ENCODE measurements at regions not wholly inside any gene's neighbourhood (a gene's known extent, or its start where the extent isn't known, plus 50 kb on each side); places are given as distances from the start of the nearest gene placed in this dataset.

- DNase-seq, result no peak
Measured at GRCh38 chr2:145026456-145027455, 506.8 kb upstream of the ZEB2 start.

- no peak for DNase-seq
Measured at GRCh38 chr2:145025382-145025781, 505.5 kb upstream of the ZEB2 start.

GRCh38 chr2:145023334-145023934, 503.5 kb upstream of the ZEB2 start:
- DNase-seq, result no peak

DNA sequence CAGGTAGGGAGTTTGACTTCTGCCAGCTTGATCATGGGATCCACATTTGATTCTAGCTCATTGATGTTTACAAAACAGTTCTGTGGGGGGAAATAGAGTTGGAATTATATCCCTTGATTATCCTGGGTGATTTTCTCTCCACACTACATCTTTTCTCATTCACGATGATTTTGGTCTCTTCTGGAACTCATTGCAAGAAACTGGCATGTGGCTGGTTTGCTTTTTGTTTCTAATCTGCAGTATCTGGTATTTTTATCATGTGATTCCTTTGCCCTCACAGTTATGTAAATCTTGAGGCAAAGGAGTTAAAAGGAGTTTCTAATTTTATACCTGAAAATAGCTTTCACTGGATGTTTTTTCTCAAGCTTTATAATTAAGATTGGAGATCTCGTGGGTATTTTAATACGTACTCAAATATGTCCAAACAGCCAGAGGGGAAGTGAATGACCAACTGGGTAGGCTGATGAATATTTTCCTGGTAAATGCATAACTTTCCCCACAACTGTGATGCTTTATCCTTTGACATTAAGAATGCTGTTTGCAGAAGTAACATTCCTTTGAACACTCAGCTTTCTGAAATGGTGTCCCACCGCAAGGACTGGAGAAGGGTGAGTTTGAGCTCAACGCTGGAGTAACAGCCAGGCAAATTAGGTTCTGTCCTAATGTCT, 502.9 kb upstream of the ZEB2 start:
- DNase-seq, result no peak

DNA sequence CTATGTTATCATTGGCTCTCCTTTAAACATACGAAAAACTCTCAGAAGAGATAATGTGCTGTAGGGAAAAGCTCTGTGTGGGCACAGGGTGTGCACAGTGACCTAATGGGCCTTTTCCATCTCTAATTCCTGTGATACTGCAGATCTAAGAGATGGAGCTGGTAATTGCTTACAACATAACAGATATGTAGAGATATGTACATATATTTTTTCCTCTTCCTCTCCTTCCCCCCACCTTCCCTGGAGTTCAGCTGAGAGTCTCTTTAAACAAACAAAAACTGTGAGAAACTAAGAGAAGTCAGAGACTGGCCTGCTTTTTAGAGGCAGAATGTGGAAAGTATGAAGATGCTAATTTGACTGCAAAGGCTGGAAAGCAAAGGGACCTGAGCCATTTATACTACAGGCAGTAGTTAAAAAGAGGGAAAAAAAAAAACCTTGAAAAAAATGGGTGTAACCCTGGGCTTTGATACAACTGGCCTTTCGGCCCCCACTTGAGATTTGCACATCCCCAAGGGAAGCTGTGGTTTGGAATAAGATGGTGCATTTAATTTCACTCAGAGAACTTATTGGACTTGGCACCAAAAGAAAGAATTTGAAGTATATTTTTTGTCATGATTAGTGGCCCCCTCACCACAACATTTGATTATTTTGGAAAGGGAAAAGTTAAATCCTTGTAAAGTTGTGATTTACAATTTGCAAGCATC, 502.2 kb upstream of the ZEB2 start:
- no peak for DNase-seq

DNA sequence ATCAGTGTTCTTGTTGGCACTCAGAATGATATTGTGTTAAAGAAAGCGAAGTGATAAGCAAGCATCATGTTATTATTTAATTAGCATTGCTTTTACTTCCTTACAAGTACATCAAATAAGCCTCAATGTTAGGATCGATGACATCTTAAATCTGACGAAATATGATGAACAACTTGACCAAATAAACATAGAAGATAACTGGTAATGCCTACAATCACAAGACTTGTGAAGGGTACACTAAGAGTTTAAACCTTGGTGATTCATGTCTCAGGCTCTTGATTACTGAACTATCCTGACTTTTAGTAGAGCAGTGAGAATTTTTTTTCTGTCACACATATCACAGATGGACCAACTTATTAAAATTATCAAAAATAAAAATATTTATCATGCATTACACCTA, 500.8 kb upstream of the ZEB2 start:
- DNase-seq, result no peak

GRCh38 chr2:145020139-145020538, 500.2 kb upstream of the ZEB2 start:
- no peak for DNase-seq

DNA sequence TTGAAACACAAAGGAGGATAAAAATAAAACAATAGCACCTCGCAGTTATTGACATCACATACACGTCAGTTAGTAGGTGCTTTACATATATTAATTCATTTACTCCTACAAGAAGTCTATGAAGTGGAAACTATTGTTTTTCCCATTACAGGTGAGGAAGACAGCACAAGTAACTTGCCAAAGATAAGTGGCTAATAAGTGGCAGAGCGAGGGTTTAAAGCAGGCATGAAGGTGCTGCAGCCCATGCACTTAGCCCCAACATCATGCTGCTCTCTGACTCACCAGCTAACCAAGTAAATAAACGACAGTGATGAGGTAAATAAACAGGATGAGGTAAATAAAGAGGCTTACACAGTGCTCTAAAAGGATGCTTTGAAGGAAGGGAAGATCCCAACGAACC, 498.6 kb upstream of the ZEB2 start:
- DNase-seq, result no peak

DNA sequence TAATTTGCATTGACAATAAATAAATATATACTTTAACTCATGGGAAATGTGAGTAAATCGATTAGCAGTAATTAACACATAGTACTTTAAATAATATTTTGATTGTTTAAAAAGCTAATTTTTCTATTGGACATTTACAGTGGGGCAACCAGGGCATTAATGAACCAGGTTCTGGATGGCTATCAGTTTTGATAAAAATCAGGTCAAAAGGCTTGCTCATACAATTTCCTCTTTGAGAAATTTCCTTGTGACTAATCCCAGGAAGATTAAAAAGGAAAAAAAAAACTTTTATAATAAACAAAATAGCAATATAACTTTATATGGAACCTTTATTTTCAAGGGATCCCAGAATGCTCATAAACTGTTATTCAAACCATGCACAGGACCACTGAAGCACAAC, 497.2 kb upstream of the ZEB2 start:
- DNase-seq, result no peak

- DNase-seq, result no peak
Measured at GRCh38 chr2:145016711-145017110, 496.8 kb upstream of the ZEB2 start.

- DNase-seq, result no peak
Measured at GRCh38 chr2:145015561-145015960, 495.6 kb upstream of the ZEB2 start.

- no peak for DNase-seq
Measured at GRCh38 chr2:145012806-145013205, 492.9 kb upstream of the ZEB2 start.

DNA sequence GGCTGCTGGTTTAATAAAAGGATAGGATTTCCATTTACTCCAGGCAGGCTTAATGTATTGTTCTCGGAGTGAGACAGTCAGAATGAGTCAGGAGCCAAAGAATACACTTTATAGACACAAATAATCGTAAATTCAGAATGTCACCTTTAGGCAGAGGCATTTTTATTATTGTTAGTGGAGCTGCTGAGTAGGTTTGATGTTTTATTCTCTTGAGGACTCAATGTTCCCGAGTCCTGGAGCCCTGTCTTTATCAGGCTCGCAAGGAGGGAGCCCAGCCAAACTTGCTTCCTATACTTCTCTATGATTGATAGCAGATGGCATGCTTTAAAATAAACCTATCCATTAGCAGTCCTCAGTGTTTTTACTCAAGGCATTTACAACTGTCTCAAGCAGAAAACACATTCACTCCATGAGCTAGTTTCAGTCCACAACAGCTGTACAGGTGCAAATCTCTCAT, 492.3 kb upstream of the ZEB2 start:
- DNase-seq, result no peak

DNA sequence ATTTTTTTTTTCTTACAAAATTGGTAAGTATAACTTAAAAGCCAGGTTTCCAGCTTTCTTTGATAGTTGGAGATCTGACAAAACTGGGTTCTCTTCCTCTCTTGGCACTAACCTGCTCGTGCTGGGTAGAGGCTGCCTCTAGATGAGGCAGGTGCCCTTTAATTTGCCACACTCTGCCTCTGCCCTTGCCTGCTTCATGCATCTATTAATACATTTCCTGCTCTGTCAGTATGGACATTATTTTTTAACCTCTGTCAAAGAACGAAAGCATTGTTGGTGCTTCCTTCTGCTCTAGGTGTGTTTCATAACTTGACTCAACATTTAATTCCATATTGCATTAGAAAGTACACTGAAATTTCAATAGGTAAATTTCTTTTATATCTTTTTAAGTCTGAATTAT, 490.7 kb upstream of the ZEB2 start:
- DNase-seq, result no peak

DNA sequence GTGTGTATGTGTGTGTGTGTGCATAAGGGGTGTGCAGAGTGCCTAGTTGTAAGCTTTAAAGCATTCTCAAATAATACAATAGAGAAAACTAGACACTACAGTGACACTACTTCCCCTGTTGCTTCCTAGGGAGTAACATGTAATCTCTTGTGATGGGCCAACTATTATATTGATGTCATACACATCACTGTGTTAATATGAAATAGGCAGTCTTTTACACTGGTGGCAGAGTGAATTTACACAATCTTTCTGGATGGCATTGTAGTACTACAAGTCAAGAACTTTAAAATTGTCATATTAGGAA, 488.0 kb upstream of the ZEB2 start:
- DNase-seq, result no peak

GRCh38 chr2:145007093-145007959, 487.4 kb upstream of the ZEB2 start:
- no peak for DNase-seq

DNA sequence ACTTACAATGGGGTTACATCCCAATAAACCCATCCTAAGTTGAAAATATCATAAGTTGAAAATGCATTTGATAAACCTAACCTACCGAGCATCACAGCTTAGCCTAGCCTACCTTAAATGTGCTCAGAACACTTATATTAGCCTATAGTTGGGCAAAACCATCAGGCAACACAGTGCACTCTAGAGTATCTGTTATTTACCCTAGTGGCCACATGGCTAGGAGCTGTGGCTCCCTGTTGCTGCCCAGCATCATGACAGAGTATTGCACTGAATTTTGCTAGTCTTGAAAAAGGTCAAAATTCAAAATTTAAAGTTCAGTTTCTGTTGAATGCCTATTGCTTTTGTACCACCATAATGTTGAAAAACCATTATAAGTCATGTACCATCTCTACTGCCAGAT, 482.7 kb upstream of the ZEB2 start:
- no peak for DNase-seq

DNA sequence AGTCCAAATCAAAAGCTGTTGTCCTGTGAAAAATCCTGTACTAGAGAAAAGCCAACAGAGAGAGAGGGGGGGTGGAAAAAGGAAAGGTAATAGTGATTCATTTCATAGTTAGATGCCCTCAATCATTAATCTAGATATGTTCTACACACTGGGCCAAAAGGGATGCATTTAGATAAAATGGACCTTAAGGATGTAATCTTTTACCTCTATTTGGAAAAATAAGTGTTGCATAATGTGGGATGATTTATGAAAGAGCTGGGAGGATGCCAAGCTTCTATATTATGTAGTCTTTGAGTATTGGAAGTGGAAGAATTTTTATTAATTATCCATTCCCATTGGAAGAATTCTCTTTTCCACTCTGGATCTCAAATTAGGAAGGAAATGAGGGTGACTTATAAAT, 480.5 kb upstream of the ZEB2 start:
- DNase-seq, result no peak

DNA sequence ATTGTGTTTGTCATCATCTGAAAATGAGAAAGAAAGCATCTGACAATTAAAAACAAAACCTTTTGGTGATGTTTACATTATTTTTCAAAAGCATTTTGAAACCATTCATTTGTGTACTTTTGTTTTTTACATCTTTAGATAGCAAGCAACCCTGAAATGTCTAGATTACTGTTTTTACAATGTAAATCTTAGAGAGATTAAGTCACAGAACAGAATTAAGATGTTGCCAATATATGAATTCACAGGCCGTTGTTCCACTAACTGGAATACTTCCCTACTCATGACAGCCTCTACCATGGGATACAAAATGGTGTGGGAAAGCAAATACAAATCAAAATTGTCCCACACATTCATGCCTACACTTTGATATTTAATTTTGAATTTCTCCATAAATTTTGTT, 480.0 kb upstream of the ZEB2 start:
- no peak for DNase-seq

DNA sequence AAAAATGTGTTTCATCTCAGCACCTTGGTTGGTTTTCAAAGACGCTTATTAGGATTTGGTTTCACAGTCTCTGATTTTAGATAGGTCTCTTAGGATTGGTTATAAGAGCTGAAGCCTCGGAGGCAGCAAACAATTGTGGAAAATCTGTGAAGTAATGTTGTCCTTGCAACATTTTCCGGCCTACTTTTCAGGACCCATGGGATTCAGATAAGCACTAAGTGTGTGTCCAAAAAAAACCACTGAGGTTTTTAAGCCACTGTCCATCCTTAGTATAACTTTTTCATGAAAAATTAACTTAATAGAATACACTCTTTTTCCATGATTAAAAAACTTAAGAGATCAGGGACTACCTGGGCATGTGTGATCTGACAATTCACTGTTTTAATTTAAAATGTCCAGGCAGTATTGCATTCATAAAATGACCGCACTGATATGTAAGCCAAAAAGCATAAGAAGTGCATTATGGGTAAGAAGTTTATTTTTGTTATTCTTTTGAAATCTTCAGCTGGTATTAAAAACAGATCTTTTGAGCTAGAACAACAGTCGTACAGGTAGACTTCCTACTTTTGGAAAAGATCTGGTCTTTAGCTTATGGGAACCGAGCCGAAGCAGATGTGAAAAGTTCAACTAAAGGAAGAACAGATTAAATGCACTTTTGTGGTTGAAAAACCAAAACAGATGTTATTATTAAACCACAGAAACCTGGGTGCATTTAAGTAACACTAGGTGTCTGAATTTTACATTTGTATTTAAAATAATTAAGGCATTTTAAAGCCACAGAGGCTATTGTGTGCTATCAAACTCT, 479.4 kb upstream of the ZEB2 start:
- DNase-seq, result no peak

GRCh38 chr2:144998435-144998834, 478.5 kb upstream of the ZEB2 start:
- DNase-seq, result no peak

Data from activated gamma-delta T cell treated with Interleukin-2 at 50 U/mL for 16 hours (primary cell).